A204.1 (cell line): ENCODE measurements at regions not wholly inside any gene's neighbourhood (a gene's known extent, or its start where the extent isn't known, plus 50 kb on each side); places are given as distances from the start of the nearest gene placed in this dataset.

Source experiments
- FAIRE-seq: peaks from 2 replicates; lab custom pipeline; 2012; peaks lifted over from hg19 to GRCh38; lab: Jason Lieb, UNC

- FAIRE-seq, result peak; percentile 96
Measured at GRCh38 chr4:138919094-138919936, 96.3 kb upstream of the NOCT start.

- no peak for FAIRE-seq
Measured at GRCh38 chr4:138918169-138918869, 97.3 kb upstream of the NOCT start.

- FAIRE-seq, result no peak
Measured at GRCh38 chr4:138916763-138917162, 98.8 kb upstream of the NOCT start.

GRCh38 chr4:138915756-138916155 lies 99.8 kb upstream of the NOCT start:
- no peak for FAIRE-seq

- no peak for FAIRE-seq
Measured at GRCh38 chr4:138912704-138913340, 102.8 kb upstream of the NOCT start.

GRCh38 chr4:138911909-138912703 lies 103.5 kb upstream of the NOCT start:
- no peak for FAIRE-seq

- FAIRE-seq, result no peak
Measured at GRCh38 chr4:138910914-138911336, 104.7 kb upstream of the NOCT start.

- no peak for FAIRE-seq
Measured at GRCh38 chr4:138910195-138910913, 105.2 kb upstream of the NOCT start.

GRCh38 chr4:138909587-138909986 lies 106.0 kb upstream of the NOCT start:
- FAIRE-seq, result no peak

GRCh38 chr4:138908134-138908533 lies 107.4 kb upstream of the NOCT start:
- FAIRE-seq, result no peak

- no peak for FAIRE-seq
Measured at GRCh38 chr4:138907174-138907573, 108.4 kb upstream of the NOCT start.

- no peak for FAIRE-seq
Measured at GRCh38 chr4:138904793-138905192, 110.8 kb upstream of the NOCT start.

- no peak for FAIRE-seq
Measured at GRCh38 chr4:138903185-138903584, 112.4 kb upstream of the NOCT start.

- FAIRE-seq, result no peak
Measured at GRCh38 chr4:138902705-138903104, 112.9 kb upstream of the NOCT start.

- FAIRE-seq, result no peak
Measured at GRCh38 chr4:138901177-138901576, 114.4 kb upstream of the NOCT start.

GRCh38 chr4:138899999-138900398 lies 115.6 kb upstream of the NOCT start:
- no peak for FAIRE-seq

- FAIRE-seq, result no peak
Measured at GRCh38 chr4:138898282-138898681, 117.3 kb upstream of the NOCT start.

- FAIRE-seq, result no peak
Measured at GRCh38 chr4:138897811-138898226, 117.8 kb upstream of the NOCT start.

GRCh38 chr4:138894709-138895108 lies 120.9 kb upstream of the NOCT start:
- no peak for FAIRE-seq

- FAIRE-seq, result no peak
Measured at GRCh38 chr4:138894011-138894410, 121.6 kb upstream of the NOCT start.
